ENCODE measurements at regions not wholly inside any gene's neighbourhood (a gene's known extent, or its start where the extent isn't known, plus 50 kb on each side); places are given as distances from the start of the nearest gene placed in this dataset.
"Not testable (repeated sequence)": the region's sequence is repeated elsewhere in the genome, so short reads cannot be mapped to it uniquely, and the experiment has no call there.

GRCh38 chr6:11401954-11402353 is 135.6 kb upstream of the TMEM170B start:
- TF ChIP-seq, protein P1, sequence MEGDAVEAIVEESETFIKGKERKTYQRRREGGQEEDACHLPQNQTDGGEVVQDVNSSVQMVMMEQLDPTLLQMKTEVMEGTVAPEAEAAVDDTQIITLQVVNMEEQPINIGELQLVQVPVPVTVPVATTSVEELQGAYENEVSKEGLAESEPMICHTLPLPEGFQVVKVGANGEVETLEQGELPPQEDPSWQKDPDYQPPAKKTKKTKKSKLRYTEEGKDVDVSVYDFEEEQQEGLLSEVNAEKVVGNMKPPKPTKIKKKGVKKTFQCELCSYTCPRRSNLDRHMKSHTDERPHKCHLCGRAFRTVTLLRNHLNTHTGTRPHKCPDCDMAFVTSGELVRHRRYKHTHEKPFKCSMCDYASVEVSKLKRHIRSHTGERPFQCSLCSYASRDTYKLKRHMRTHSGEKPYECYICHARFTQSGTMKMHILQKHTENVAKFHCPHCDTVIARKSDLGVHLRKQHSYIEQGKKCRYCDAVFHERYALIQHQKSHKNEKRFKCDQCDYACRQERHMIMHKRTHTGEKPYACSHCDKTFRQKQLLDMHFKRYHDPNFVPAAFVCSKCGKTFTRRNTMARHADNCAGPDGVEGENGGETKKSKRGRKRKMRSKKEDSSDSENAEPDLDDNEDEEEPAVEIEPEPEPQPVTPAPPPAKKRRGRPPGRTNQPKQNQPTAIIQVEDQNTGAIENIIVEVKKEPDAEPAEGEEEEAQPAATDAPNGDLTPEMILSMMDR (IDR thresholded peaks at IDR 0.05): not testable (repeated sequence)
- TF ChIP-seq ZFX (IDR thresholded peaks at IDR 0.05; ENCODE audit: borderline replicate concordance): not testable (repeated sequence)
